SK-N-DZ (cell line): ENCODE measurements at regions not wholly inside any gene's neighbourhood (a gene's known extent, or its start where the extent isn't known, plus 50 kb on each side); places are given as distances from the start of the nearest gene placed in this dataset.

Experiments
- DNase-seq: peaks from one replicate; pipeline ENCODE4 v3.0.0-alpha.2; 2015; ENCODE audit warnings: low spot score

- no peak for DNase-seq
These were observed 295.3 kb upstream of the DDX18 start for GRCh38 chr2:117519238-117519637.

- no peak for DNase-seq
These were observed 294.8 kb upstream of the DDX18 start for GRCh38 chr2:117519721-117520120.

GRCh38 chr2:117523267-117523666 is 291.2 kb upstream of the DDX18 start:
- DNase-seq, result peak; percentile 29

GRCh38 chr2:117523711-117524238 is 290.7 kb upstream of the DDX18 start:
- DNase-seq, result no peak

- DNase-seq, result peak; percentile 9
These were observed 278.4 kb upstream of the DDX18 start for GRCh38 chr2:117536139-117536538.

- no peak for DNase-seq
These were observed 277.5 kb upstream of the DDX18 start for GRCh38 chr2:117537032-117537431.

GRCh38 chr2:117551858-117552257 is 262.6 kb upstream of the DDX18 start:
- no peak for DNase-seq

GRCh38 chr2:117553448-117553847 is 261.0 kb upstream of the DDX18 start:
- no peak for DNase-seq

- no peak for DNase-seq
These were observed 258.5 kb upstream of the DDX18 start for GRCh38 chr2:117555965-117556364.

GRCh38 chr2:117557626-117558025 is 256.9 kb upstream of the DDX18 start:
- DNase-seq, result no peak

GRCh38 chr2:117562654-117563053 is 251.8 kb upstream of the DDX18 start:
- DNase-seq, result no peak

GRCh38 chr2:117571590-117572349 is 242.7 kb upstream of the DDX18 start:
- DNase-seq, result no peak

GRCh38 chr2:117587310-117587709 is 227.2 kb upstream of the DDX18 start:
- no peak for DNase-seq

GRCh38 chr2:117603060-117603459 is 211.4 kb upstream of the DDX18 start:
- no peak for DNase-seq

GRCh38 chr2:117603567-117603966 is 210.9 kb upstream of the DDX18 start:
- DNase-seq, result peak; percentile 10

GRCh38 chr2:117607202-117607601 is 207.3 kb upstream of the DDX18 start:
- no peak for DNase-seq

- DNase-seq, result no peak
These were observed 201.4 kb upstream of the DDX18 start for GRCh38 chr2:117613101-117613500.

GRCh38 chr2:117614296-117614695 is 200.2 kb upstream of the DDX18 start:
- no peak for DNase-seq

- DNase-seq, result no peak
These were observed 199.5 kb upstream of the DDX18 start for GRCh38 chr2:117614823-117615534.

GRCh38 chr2:117618607-117619006 is 195.9 kb upstream of the DDX18 start:
- no peak for DNase-seq

- no peak for DNase-seq
These were observed 193.2 kb upstream of the DDX18 start for GRCh38 chr2:117621326-117621725.

- DNase-seq, result peak; percentile 11
These were observed 191.3 kb upstream of the DDX18 start for GRCh38 chr2:117623175-117623574.
